ENCODE measurements at regions not wholly inside any gene's neighbourhood (a gene's known extent, or its start where the extent isn't known, plus 50 kb on each side); places are given as distances from the start of the nearest gene placed in this dataset.

DNA sequence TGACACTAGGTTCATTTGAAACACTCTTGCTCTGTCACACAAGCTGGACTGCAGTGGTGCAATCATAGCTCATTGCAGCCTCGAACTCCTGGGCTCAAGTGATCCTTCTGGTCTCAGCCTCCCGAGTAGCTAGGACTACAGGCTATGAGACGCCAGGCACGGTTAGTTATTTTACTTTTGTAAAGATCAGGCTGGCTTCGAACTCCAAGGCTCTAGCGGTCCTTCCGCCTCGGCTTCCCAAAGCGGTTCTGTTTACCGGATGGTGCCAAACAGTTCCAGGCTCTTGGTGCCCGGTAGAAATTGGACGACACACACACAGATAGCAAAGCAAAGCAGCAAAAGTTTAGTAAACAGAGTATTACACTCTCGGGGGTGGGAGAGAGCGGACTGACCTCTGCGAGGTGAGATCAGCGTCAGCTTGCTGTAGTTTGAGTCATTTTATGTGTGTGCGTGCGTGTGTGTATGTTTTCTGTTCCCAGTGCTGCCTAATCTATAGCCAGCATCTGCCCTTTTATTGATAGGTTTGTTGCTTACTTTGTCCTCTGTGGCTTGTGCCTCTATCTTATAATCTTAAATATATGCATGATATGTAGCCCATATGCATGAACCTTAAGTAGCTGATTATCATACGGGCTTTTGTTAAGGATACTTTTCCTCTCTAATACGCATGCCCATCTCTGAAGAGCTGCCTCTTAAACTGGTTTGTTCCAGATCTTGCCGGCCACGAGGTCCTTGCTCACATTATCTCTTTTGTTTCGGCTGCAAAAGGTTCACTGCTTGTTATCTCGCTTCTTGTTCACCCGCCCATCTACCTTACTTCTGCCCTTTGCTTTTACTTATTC, 75.2 kb downstream of the OR2B2 start:
- TF ChIP-seq, protein P1, sequence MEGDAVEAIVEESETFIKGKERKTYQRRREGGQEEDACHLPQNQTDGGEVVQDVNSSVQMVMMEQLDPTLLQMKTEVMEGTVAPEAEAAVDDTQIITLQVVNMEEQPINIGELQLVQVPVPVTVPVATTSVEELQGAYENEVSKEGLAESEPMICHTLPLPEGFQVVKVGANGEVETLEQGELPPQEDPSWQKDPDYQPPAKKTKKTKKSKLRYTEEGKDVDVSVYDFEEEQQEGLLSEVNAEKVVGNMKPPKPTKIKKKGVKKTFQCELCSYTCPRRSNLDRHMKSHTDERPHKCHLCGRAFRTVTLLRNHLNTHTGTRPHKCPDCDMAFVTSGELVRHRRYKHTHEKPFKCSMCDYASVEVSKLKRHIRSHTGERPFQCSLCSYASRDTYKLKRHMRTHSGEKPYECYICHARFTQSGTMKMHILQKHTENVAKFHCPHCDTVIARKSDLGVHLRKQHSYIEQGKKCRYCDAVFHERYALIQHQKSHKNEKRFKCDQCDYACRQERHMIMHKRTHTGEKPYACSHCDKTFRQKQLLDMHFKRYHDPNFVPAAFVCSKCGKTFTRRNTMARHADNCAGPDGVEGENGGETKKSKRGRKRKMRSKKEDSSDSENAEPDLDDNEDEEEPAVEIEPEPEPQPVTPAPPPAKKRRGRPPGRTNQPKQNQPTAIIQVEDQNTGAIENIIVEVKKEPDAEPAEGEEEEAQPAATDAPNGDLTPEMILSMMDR (conservative IDR thresholded peaks at IDR 0.05; ENCODE audit: low read depth, low read length) = no peak
- TF ChIP-seq POLR2A (IDR thresholded peaks at IDR 0.05; ENCODE audit: low read depth, low read length) = peak; percentile 81; the same call in 1 of the 2 replicates
- no peak for TF ChIP-seq RAD21 (IDR thresholded peaks at IDR 0.05; ENCODE audit: low read length)
- TF ChIP-seq RFX5 (IDR thresholded peaks at IDR 0.05; ENCODE audit: low read depth, low read length) = no peak
- TF ChIP-seq SMC3 (IDR thresholded peaks at IDR 0.05; ENCODE audit: low read depth, low read length) = no peak
- TF ChIP-seq MXI1 (IDR thresholded peaks at IDR 0.05; ENCODE audit: borderline replicate concordance, low read depth, low read length) = no peak
- TF ChIP-seq FOS (IDR thresholded peaks at IDR 0.05; ENCODE audit: low read depth, low read length) = peak; percentile 34; the same call in 1 of the 2 replicates
- no peak; the same call in 1 of the 2 replicates for TF ChIP-seq CHD1 (IDR thresholded peaks at IDR 0.05; ENCODE audit: low read depth, low read length)
- no peak for TF ChIP-seq RCOR1 (IDR thresholded peaks at IDR 0.05; ENCODE audit: insufficient replicate concordance, low read length)

Data from IMR-90 (cell line).